Body of pancreas (tissue), 4 donors: ENCODE measurements at regions not wholly inside any gene's neighbourhood (a gene's known extent, or its start where the extent isn't known, plus 50 kb on each side); places are given as distances from the start of the nearest gene placed in this dataset.

Source experiments
- ATAC-seq: fragments of 150-250 bp; one replicate; pipeline ENCODE4 v1.9.1; 2016
- DNase-seq, 4 donors: peaks; one replicate each; pipeline ENCODE4 v3.0.0-alpha.2; 2019
- H3K27ac ChIP-seq, 4 donors: fragments of 200-600 bp; sonication (generic); 1 replicate in 3 of 4; 2 replicates in 1 of 4; pipeline versions ENCODE4 v1.5.1 to v1.6.1; 2016 to 2019; ENCODE audit warnings: mild to moderate bottlenecking in 1 of 4, mixed read lengths in 1 of 4, moderate library complexity in 1 of 4
- H3K27me3 ChIP-seq, 2 donors: fragments of 200-600 bp; sonication (generic); one replicate each; pipeline ENCODE4 v1.6.0; 2016; ENCODE audit warnings: mild to moderate bottlenecking in 1 of 2
- H3K36me3 ChIP-seq, 2 donors: fragments of 200-600 bp; sonication (generic); replicated peaks in 1 of 2; 2 replicates each; pipeline ENCODE4 v1.5.1; 2016; ENCODE audit warnings: low read depth in 2 of 2; ENCODE audit not compliant: insufficient read depth in 1 of 2
- H3K4me1 ChIP-seq: fragments of 200-600 bp; sonication (generic); one replicate; pipeline ENCODE4 v1.6.0; 2016
- H3K4me3 ChIP-seq, 2 donors: fragments of 200-600 bp; sonication (generic); 1 replicate in 1 of 2; 2 replicates in 1 of 2; pipeline ENCODE4 v1.5.1; 2016 to 2019
- H3K9me3 ChIP-seq, 3 donors: fragments of 200-600 bp; sonication (generic); 1 replicate in 2 of 3; 2 replicates in 1 of 3; pipeline ENCODE4 v1.5.1; 2016
- POLR2A ChIP-seq, 3 donors: fragments of 450-650 bp; IDR thresholded peaks; one replicate each; pipeline ENCODE4 v1.6.1; 2016; ENCODE audit warnings: antibody characterized with exemption in 3 of 3, mild to moderate bottlenecking in 2 of 3
- WGBS, 2 donors: methylation state at CpG; one replicate each; pipeline ENCODE4 v1.1.5; 2017; 5-methylcytosine and 5-hydroxymethylcytosine counted together
- intact Hi-C: fragments of 100-400 bp; cut with DNase I; formaldehyde crosslinking; loops from one replicate; pipeline ENCODE4 v1.15.1; 2023
- TF ChIP-seq, protein P1 (sequence below), 7 experiments: fragments of 450-650 bp in 4 of 7; fragments of 200-600 bp in 3 of 7; sonication (generic) in 3 of 7; IDR thresholded peaks; one replicate each; pipeline ENCODE4 v1.5.1; 2016 to 2019; ENCODE audit warnings: antibody characterized with exemption in 7 of 7

DNA sequence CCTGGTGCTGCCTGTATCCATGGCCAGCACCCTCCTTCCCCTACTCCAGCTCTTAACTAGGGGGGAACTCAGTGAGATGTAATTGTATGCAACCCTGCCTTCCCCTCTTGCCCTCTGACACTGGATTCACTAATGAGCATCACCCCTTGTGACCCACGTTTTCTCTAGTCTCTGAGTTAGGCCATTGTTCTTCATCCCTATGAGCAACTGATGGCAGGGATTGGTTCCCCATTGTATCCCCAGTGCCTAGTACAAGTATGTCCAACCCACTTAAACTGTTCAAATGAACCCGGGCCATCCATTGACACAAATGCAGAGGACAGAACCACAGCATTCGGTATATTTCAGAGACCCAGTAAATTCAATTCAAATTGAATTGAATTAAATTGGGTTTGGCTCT is 77.6 kb upstream of the ASTN2 start:
- intact Hi-C loops = no loop called here
- H3K4me1 ChIP-seq = peaks cover 31% of the 10 kb centered on the region

DNA sequence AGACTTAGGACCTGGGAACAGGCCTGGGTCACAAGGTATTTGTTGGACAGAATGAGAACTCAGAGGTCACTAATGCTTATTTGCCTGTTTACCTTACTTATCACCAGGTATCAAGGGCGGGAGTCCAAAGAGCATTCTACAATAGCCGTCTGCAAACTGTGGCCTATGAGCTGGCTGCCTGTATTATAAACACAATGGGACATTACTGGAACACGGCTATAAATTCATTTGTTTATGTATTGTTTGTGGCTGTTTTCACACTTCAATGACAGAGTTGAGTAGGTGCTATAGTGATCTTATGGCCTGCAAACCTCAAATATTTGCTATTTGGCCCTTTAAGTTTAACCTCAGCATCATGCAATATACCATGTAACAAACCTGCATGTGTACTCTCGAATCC is 76.6 kb upstream of the ASTN2 start:
- Histone ChIP-seq H3K27me3 (no peaks in the 10 kb centered on the region), H3K27ac (peak overlapping the region in 2 of 4 donors; percentile 15 to 32), H3K4me1 (peaks cover 31% of the 10 kb centered on the region), H3K4me3 (no peak overlapping the region), H3K36me3 (no peaks in the 10 kb centered on the region), H3K9me3 (no peaks in the 10 kb centered on the region)
- TF ChIP-seq POLR2A (IDR thresholded peaks at IDR 0.05) = no peak
- TF ChIP-seq, protein P1, sequence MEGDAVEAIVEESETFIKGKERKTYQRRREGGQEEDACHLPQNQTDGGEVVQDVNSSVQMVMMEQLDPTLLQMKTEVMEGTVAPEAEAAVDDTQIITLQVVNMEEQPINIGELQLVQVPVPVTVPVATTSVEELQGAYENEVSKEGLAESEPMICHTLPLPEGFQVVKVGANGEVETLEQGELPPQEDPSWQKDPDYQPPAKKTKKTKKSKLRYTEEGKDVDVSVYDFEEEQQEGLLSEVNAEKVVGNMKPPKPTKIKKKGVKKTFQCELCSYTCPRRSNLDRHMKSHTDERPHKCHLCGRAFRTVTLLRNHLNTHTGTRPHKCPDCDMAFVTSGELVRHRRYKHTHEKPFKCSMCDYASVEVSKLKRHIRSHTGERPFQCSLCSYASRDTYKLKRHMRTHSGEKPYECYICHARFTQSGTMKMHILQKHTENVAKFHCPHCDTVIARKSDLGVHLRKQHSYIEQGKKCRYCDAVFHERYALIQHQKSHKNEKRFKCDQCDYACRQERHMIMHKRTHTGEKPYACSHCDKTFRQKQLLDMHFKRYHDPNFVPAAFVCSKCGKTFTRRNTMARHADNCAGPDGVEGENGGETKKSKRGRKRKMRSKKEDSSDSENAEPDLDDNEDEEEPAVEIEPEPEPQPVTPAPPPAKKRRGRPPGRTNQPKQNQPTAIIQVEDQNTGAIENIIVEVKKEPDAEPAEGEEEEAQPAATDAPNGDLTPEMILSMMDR (IDR thresholded peaks at IDR 0.05) = no peak
- DNase-seq (peak; percentile 54 to 82 (median 70)), ATAC-seq (peak; percentile 70)
- intact Hi-C loops = no loop called here
- WGBS, 2 donors = 21 to 23% methylated on average over 4 of the region's 4 CpGs

More for the DNA sequence above, 77.6 kb upstream of the ASTN2 start:
- DNase-seq (no peak), ATAC-seq (no peak)
- 75 to 77% methylated on average over 3 of the region's 3 CpGs for WGBS, 2 donors
- no peaks in the 10 kb centered on the region for H3K36me3 ChIP-seq
- no peaks in the 10 kb centered on the region for H3K27me3 ChIP-seq
- TF ChIP-seq POLR2A (IDR thresholded peaks at IDR 0.05) = no peak
- TF ChIP-seq, protein P1 (IDR thresholded peaks at IDR 0.05) = no peak
- H3K9me3 ChIP-seq = no peaks in the 10 kb centered on the region
- H3K27ac ChIP-seq = no peak overlapping the region
- no peak overlapping the region for H3K4me3 ChIP-seq

DNA sequence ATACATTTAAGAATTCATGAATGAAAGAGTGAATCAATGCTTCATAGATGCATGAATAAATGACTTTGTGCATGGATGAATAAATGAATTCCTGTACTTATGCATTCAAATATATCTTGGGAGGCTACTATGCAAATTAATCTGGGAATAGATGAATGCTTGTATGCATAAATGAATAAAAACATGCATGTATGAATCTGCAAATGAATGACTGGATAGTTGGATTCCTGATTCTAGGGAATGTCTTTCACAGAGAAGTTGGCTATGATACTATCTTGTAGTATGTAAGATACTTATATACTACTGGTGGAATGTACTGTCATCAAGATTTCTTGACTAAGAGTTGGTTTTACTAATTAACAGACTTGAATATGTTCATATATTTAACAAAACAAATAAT is 75.3 kb upstream of the ASTN2 start:
- DNase-seq (no peak), ATAC-seq (no peak)
- H3K27me3 ChIP-seq = no peaks in the 10 kb centered on the region
- H3K4me1 ChIP-seq = peaks cover 31% of the 10 kb centered on the region
- no peaks in the 10 kb centered on the region for H3K36me3 ChIP-seq
- H3K4me3 ChIP-seq = no peak overlapping the region
- no peaks in the 10 kb centered on the region for H3K9me3 ChIP-seq
- no peak overlapping the region for H3K27ac ChIP-seq
- intact Hi-C loops = no loop called here
- TF ChIP-seq, protein P1 (IDR thresholded peaks at IDR 0.05) = no peak

DNA sequence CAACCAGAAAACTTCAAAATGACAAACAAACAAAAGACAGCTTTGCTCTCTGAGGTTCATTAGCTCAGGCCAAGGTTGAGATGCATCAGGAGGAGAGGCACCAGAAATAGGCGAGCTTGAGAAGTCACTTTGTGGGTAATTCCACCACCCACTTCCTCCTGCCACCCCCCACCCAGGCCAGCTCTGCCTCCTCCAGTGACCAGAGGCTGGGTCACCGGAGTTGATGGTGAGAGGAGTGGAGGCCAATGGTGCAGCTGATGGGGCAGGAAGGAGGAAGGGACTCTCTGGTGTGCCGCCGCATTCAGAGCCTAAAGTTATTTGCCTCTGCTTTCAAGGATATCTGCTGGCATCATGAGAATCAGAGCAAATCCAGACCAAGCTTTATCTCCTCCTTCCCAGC is 73.8 kb upstream of the ASTN2 start:
- WGBS, 2 donors = 83 to 85% methylated on average over 4 of the region's 4 CpGs
- ATAC-seq (no peak), DNase-seq (no peak)
- no peak for TF ChIP-seq POLR2A (IDR thresholded peaks at IDR 0.05)
- TF ChIP-seq, protein P1 (IDR thresholded peaks at IDR 0.05) = no peak
- intact Hi-C loops = loop anchor here (10.0 kb wide), 1 partner anchor 76 kb away; no protein-coding TSS in a partner anchor
- no peak overlapping the region for H3K4me3 ChIP-seq
- H3K27ac ChIP-seq = no peak overlapping the region
- peaks cover 23% of the 10 kb centered on the region for H3K4me1 ChIP-seq
- H3K36me3 ChIP-seq = no peaks in the 10 kb centered on the region
- no peaks in the 10 kb centered on the region for H3K27me3 ChIP-seq
- H3K9me3 ChIP-seq = no peaks in the 10 kb centered on the region

DNA sequence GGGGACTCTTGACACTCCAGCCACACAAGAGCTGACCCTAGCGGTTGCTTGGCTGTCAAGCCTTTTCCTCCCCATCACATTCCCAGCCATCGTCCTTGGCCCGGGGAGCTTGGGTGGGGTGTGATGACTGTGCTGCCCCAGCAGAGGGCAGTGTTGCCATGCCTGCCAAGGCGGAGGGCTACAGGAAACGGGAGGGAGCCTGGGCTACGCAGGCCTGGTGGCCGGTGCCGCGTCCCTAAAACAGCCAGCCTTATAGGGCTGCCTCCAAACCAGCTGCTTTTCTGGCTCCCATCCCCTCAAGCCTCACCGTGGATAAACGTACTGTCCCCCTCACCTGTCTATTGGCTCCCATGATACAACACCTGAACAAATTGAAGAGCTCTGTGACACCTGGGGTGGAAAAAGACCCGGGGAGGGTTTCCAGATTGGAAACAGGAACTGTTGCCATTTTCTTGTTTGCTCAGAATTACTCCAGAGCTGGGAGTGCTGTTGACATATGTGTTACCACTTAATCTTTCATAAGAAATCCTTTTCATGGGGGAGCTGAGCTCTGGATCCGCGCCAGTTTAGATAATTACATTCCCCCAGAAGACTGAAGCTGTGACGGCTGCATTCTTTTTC is 72.8 kb upstream of the ASTN2 start:
- ATAC-seq (peak; percentile 96), DNase-seq (peak; percentile 77 to 83 (median 78))
- Histone ChIP-seq H3K27me3 (no peaks in the 10 kb centered on the region), H3K36me3 (no peaks in the 10 kb centered on the region), H3K9me3 (no peaks in the 10 kb centered on the region), H3K4me1 (peaks cover 23% of the 10 kb centered on the region), H3K4me3 (no peak overlapping the region), H3K27ac (peak overlapping the region; percentile 39 to 77 (median 66))
- intact Hi-C loops = loop anchor here (10.0 kb wide), 1 partner anchor 77 kb away; no protein-coding TSS in a partner anchor
- TF ChIP-seq, protein P1 (IDR thresholded peaks at IDR 0.05) = peak; percentile 92 to 99 (median 97)
- peak in 1 of 3 donors; percentile 48 for TF ChIP-seq POLR2A (IDR thresholded peaks at IDR 0.05)
- 2 to 7% methylated on average over 14 to 15 of the region's 15 CpGs for WGBS, 2 donors
